ENCODE measurements at regions not wholly inside any gene's neighbourhood (a gene's known extent, or its start where the extent isn't known, plus 50 kb on each side); places are given as distances from the start of the nearest gene placed in this dataset.
A peak's percentile ranks its signal among the peaks of the same experiment; 100 is the strongest.

DNA sequence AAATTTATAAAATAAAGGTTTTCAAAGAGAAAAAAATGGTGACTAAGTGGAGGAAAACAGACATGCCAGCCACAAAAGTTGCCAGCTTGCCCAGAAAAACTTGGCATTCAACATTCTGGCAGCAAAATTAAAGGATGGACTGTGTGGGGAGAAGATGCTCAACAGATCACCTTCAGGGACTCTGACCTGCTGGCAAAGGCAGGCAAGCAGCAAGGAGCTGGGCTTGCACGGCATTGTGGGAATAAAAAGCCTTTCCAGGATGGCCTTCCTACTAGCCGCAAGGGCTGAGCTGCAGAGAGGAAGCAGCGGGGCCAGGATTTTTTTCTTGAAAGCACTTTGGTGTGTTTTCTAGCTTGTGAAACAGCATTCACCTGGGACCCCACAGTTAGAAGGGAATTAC, 101.9 kb upstream of the CACNA2D3 start:
- DNase-seq: peak; percentile 36

DNA sequence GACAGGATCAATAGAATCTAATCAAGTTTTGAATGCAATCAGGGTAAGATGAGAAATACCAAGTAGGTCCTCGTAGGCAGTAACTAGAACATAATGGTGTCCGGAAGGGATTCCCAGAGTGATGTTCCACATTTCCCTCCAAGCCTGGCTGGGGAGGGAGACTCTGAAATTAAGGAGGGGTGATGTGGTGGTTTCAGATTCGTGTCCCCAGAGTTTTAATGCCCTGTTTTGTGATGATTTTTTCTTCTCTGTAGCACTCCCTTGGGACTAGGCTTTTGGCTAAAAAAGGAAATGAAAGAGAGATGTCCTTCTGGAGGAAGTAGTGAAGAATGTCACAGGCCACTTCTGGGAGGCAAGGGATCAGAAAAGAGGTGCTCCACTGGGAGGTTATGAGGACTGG, 108.3 kb upstream of the CACNA2D3 start:
- no peak for DNase-seq

DNA sequence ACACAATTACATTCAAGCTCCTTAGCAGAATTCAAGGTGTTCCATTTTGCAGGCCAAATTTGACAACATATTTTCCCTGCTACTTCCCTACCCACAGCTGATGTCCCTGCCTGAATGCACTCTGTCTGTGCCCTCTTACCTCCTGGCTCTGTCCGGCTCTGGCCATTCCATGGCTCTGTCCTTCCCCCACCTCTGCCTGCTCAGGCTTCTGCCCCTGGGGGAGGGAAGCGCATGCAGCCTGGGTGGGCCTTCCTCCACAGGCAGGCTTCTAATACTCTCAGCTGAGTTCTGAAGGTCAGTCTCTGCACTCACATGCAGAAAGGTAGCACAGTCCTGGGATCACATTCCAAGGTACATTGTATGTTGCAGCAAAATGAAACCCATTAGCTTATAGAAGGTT, 113.6 kb upstream of the CACNA2D3 start:
- no peak for DNase-seq

DNA sequence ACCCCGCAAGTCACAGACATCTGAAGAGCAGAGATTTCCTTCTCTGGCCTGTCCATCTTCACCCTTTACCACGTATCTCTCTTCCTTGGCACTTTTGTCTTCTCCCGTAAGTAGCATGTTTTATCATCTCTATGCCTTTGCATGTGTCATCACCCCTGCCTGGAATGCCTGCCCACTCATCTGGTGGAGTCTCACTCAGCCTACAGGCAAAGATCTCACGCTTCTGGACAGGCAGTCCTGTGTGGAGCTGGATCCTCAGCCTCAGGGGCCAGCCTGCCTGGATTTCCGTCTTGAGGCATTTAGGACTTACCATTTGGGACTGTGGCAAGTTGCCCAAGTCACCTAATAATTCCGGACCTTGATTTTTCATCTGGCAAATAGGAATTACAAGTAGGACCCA, 114.3 kb upstream of the CACNA2D3 start:
- no peak for DNase-seq

DNA sequence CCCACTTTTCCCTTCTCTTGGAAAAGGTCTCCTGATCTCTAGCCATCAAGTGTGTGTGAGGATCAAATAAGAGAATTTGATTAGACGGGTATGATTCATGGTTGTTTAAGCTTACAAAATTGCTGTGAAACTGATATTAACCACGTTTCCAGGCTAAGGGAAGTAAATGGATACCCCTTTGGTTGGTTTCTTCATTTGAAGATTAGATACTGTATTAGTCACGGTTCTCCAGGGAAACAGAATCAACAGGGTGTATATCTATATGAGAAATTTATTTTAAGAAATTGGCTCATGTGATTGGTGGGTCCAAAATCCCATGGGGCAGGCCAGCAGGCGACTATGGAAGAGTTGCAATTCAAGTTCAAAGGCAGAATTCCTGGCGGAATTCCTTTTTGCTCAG, 112.7 kb upstream of the SELENOK start:
- no peak for DNase-seq

DNA sequence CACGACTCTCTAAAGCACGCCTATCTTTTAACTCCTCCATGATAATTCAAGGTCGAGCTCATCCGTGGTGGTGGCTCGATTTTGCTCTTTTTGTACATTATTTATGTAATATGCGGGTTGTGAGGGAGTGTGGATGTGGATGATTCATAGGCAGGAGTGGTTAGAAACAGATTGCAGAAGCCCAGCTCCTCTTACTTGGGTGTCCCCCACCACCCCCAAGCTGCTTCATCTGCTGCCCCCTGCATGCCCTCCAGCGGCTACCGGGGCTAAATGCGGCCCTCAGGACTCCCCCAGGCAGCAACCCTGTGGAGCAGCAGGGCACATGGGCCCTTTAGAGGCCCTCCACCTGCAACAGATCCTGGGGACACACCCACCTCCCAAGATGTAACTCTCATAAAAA, 111.5 kb upstream of the SELENOK start:
- no peak for DNase-seq

DNA sequence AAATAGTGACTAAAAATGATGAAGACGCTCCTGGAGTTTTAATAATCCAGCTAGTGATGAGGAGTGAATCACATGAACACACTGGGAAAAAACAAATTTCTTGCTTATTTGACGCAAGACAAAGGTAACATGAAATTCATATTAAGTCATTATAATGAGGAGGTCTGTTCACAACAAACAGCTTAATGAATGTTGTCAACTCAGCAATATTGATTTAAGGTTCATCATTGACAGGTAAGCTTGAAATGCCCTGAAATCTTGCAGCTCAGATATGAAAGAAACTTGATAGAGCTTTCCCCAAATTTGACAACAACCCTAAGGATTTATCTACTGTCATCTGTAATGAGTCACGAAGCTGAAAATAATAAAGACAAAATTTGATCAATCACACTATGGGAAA, 108.1 kb upstream of the SELENOK start:
- DNase-seq: no peak

DNA sequence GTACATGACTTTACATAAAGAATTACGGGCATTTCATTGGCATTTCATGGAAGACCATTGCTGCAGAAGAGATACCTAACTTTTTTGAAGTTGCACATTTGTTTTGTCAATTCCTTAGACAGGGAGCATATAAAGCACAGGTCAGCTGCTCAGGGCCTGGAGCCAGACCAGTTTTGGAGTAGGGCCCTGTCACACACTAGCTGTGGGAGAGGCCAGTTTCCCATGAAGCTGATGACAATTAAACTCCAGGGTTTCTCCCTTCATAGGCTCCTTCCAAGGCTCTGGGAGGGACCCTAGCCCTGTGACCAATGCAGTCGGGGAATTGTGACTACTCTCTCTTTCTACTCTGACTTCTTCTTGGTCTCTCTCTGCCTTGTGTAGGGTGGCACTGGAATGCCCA, 107.3 kb upstream of the SELENOK start:
- DNase-seq: no peak

DNA sequence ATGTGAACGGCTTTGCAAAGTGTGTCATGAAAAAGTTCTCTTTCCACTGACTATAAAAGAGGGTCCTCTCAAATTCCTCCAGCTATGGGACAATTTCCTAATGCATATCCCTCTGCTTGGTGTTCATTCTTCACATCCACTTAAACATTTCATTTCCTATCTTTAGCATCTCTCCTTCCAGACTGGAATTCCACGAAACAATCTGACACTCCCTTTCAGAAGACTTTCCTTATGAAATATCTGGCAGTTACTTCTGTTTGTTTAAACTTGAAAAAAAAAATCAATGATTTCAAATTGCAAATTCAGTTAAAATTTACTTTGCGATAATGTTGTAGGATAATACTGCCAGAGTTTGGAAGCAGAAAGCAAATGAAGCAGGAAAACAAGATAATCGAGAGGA, 105.8 kb upstream of the SELENOK start:
- no peak for DNase-seq

DNA sequence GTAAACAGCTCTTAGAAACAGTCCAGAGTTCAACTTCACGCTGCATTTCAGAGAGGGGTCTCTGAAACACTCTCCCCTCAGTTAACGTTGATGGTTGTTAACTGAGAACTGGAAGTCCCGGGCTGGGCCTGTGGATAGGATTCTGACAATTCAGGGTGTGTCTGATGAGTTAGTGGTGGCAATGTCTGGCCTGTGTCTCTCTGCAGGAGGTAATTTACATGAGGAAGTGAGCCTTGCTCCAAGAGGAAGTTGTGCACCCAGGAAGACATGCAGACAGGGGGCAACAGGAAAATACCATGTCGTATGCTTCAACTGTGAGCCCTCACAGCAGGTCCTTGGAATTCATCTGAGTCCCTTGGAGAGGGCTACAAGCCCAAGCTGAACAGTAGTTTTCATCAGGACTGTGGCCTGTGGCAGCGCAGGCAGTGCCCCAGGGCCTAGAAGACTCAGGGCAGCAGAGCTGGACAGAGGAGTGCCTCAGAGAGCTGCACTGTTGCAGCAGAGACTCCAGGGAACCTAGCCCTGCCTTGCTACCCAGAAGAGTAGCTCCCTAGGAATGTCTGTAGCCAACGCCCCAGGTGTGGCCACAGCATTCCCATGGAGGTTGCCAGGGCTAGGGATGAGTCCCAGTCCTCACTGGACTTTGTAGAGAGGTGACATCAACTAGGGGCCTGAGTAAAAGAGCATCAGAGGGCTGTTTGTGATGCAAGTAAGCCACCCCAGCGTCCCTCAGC, 104.6 kb upstream of the SELENOK start:
- DNase-seq: no peak

DNA sequence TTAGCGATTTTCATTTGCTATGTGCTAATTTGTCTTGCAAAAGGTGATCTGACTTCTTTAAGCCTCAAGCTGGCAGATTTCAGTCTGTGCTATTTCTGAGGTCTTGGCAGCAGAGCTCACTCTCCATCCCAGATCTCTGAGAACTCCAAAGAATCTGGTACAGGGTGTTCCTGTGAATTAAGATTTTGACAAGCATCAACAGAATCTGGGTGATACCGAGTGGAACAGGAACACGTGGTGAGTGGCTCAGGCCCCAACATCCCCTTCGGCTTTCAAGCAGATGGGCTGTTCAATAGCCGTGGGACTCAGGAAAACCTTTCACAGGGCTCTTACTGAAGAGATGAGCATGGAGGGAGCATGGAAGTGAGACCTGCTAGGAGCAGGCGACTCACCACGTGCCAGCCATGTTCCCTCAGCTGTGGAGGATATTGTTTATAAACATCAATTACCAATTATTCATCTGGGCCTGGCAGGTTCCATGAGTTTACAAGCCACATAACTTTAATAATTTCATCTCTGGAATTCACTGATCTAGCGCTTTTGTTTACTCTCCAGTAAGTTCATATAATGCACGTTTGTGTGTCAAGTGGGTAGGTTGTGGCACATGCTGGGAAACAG, 103.4 kb upstream of the SELENOK start:
- DNase-seq: no peak

DNA sequence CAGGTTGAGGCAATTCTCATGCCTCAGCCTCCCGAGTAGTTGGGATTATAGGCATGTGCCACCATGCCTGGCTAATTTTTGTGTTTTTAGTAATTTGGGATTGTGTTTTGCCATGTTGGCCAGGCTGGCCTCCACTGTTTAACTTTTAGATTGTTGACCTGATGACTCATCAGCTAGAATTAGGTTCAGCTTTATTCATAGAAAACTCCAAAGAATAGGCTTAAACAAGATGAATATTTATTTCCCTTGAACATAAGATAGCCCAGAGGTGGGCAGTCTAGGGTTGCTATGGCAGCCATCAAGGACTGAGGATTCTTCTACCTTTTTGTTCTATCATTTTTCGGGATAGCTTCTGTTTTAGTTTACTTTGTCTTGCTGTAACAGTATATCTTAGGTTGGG, 99.6 kb upstream of the SELENOK start:
- no peak for DNase-seq

DNA sequence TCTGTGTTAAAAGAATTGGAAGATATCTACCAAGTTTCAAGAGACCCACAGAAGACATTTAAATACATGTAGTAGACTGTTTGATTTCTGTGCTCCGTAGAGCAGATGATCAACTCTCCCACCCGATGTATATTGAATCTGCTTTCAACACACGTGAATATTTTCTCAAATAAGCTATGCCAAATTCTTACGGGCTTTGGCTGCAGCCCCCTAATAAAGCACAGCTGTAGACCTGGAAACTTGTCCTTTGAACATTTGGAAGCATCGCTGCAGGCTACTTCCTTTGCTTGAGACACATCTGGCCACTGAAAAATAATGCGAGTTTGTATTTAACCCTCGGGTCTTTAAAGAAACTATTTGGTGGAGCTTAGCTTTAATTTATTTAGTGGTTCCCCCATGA, 98.3 kb upstream of the SELENOK start:
- peak; percentile 32 for DNase-seq

DNA sequence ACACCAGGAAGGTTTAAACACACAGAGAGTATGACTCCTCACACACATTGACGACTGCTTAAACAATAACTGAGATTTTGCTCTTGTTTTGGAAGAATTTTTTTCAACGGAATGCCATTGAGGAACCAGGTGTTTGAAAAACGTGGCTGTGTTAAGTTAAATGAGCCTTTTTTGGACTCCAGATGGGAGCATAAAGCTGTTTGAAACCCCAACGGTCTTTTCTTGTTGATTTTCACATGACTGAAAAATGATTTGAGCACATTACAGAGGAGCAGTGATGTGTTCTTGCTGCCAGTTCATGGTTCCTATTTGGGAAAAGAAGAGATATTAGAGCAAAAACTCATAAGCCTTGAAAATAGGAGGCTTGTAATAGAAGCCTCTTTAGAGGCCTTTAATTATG, 97.8 kb upstream of the SELENOK start:
- DNase-seq: no peak

DNA sequence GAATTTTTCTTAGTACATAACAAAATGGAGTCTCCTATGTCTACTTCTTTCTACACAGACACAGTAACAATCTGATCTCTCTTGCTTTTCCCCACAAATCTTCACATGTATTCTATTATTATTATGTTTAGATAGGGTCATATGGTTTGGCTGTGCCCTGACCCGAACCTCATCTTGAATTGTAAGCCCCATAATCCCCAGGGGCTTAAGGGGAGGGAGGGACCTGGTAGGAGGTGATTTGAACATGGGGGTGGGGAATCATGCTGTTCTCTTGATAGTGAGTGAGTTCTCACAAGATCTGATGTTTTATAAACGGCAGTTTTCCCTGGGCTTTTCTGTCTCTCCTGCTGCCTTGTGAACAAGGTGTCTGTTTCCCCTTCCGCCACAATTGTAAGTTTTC, 86.7 kb upstream of the SELENOK start:
- DNase-seq: peak; percentile 55

DNA sequence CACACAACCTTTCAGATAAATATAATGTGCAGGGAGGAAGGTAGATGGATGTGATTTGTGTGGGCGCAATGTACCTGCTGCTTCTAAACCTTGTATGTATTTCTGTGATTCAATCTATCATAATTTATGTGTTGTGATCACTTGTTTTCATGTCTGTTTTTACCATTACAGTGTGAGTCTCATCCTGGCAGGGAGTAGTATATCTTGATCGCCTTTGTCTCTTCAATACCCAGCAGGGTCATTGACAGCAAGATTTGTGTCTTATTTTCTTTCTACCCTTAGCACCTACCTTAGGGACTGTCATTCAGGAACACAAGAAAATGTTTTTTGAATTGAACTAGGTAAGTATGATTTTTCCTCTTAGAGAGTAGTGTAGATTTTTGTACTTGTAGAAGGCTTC, 83.7 kb upstream of the SELENOK start:
- DNase-seq: no peak

DNA sequence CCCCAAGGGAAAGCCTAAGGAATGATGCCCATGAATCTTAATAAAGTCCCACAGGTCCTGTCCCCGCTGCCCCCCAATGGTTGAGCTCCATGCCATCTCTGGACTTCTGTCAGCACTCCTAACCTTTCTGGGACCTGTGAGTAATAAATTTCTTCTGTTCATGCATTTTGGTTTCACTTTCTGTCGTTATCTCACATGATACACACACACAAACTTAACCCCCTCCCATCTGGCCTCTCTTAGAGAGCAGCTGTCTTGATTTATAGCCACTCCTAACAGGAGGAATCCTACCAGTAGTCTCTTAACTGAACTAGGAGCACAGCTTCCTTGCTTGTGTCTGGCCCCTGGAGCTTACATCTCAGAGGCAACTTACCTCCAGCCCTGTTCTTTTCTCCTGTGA, 82.7 kb upstream of the SELENOK start:
- DNase-seq: no peak

DNA sequence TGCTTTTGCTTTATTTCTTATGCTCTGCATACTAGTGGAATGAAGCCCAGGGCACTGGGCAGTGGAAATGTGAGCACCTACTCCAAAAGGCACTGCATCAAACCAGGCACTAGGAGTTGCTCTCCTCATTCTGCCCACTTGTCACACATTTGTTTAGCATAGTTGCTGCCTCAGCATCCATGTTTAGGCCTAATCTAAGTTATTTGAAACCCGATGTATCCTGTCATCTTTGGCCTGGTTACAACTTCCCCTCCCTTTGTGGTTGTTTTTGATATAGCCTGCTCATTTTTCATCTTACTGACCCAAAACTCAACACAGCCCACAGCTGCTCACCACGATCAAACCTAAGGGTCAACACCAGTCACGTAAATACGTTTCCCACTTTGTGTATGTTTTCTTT, 82.2 kb upstream of the SELENOK start:
- DNase-seq: no peak

DNA sequence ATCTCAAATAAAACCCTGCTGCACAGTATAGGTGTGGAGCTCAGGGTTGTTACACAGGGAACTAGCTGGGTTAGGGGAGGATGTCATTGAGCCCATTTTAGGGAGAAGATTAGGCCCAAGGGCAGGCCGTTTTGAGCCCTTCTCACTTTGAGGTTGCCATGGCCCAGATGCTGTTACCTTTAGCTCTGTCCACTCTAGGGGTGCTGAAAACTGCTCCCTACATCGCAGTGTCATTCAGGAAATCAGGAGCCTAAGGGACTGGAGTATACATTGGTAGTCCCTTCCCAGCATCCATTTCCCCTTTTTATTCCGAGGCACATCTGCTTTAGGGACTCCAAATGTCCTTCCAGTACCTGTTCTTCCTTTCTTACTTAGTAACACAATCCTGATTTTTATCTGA, 79.0 kb upstream of the SELENOK start:
- DNase-seq: peak; percentile 35

DNA sequence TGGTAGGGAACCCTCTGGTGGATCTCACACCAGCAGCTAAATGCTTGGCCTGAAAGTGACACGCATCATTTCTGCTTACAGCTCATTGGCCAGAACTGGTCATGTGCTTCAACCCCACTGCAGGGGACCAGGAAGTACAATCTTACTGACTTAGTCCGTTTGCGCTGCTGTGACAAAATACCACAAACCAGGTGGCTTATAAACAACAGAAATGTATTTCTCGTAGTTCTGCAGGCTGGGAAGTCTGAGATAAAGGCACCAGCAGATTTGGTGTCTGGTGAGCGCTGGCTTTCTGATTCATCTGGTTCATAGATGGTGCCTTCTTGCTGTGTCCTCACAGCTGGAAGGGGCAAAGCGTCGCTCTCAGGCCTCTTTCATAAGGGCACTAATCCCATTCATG, 77.4 kb upstream of the SELENOK start:
- no peak for DNase-seq

DNA sequence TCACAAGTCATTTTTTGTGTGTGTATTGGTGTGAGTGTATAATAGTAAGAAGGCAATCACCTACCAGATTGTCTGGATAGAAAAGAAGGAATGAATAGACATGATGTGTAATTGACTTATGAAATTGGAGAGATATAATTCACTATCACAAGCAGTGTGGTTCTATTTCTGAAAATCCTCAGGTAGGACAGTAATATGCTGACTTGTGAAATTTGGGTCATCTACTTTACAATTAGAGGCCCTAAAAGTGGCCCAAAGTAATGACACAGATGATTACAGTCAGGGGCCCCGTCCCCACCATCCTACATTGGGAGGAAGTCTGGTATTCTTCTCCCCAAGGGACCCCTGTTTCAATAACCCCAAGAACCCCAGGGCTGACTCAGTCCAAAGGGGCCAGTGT, 73.6 kb upstream of the SELENOK start:
- DNase-seq: no peak

DNA sequence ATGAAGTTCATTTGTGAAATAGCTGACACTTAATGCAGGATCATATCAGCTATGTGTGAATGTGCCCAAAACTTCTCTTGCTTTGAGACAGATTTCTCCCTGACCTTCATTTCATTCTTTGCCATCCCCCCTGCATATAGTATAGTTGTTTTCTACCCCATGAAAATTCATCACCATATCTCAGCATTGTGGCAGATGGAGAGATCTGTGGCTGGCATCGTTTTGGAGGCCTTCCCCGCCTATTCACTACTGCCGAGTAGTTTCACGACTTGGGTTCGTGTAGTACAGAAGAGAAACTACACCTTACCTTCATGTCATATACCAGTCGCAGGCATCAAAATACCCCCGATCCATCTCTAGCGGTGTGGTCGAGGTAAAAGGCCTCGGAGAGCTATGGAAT, 66.2 kb upstream of the SELENOK start:
- no peak for DNase-seq

DNA sequence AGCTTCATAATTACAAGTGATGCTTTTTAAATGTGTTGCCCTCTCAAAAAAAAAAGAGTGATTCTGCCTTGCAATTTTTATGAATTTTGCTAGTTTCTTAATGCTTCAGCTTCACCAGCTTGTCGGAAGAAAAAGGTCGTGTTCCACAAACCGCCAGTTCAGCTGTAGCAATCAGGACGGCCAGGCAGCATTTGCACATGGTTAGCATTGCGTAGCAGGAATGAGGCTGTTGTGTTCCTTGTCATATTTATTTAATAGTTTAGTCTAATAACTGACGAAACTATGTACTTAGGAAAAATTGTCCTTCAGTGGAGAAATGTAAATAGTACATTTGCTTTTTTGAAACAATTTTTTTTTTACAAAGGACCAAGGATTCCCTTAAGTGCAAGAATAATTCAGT, 64.9 kb upstream of the SELENOK start:
- DNase-seq: no peak

DNA sequence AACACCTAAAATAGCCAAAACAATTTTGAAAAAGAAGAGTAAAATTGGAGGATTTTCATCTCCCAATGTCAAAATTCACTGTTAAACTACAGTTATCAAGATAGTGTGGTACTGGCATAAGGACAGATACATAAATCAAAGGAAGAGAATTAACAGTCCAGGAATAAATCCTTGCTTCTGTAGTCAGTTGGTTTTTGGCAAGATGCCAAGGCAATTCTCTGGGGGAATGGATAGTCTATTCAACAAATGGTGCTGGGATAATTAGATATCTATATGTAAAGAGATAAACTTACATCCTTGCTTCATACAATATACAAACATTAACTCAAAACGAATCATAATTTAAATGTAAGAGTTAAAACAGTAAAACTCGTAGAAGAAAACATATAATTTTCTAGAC, 57.9 kb upstream of the SELENOK start:
- DNase-seq: peak; percentile 38

DNA sequence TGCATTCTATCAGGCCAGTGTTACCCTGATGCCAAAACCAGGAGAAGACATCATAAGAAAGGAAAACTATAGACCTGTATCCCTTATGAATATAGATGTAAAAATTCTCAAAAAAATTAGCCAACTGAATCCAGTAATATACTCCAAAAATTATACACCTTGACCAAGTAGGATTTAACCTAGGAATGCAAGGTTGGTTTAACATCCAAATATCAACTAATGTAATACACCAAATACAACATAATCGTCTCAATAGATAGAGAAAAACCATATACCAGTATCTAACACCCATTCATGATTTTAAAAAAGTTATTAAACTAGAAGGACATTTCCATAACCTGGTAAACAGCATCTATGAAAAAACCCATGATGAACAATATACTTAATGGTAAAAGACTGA, 56.5 kb upstream of the SELENOK start:
- no peak for DNase-seq
